Esophagus squamous epithelium (tissue), 5 donors: ENCODE measurements at regions not wholly inside any gene's neighbourhood (a gene's known extent, or its start where the extent isn't known, plus 50 kb on each side); places are given as distances from the start of the nearest gene placed in this dataset.
"Not testable (repeated sequence)": the region's sequence is repeated elsewhere in the genome, so short reads cannot be mapped to it uniquely, and the experiment has no call there.

ENCODE experiments used
- DNase-seq: peaks from one replicate; lab custom pipeline; 2025; lab: John Stamatoyannopoulos, UW
- H3K27ac ChIP-seq, 4 donors: fragments of 200-600 bp; sonication (generic); one replicate each; pipeline ENCODE4 v1.5.1; 2016 to 2019; ENCODE audit warnings: mild to moderate bottlenecking in 1 of 4
- H3K27me3 ChIP-seq, 4 donors: fragments of 200-600 bp; sonication (generic); 1 replicate in 3 of 4; 2 replicates in 1 of 4; pipeline versions ENCODE4 v1.5.1 to v1.6.0; 2017 to 2021; ENCODE audit warnings: antibody characterized with exemption in 1 of 4
- H3K36me3 ChIP-seq, 3 donors: fragments of 200-600 bp; sonication (generic); one replicate each; pipeline ENCODE4 v1.5.1; 2016 to 2019
- H3K4me1 ChIP-seq, 3 donors: fragments of 200-600 bp; sonication (generic); one replicate each; pipeline ENCODE4 v1.5.1; 2017 to 2019
- H3K4me3 ChIP-seq, 4 donors: fragments of 200-600 bp; sonication (generic); 1 replicate in 3 of 4; 2 replicates in 1 of 4; pipeline ENCODE4 v1.5.1; 2016 to 2019; ENCODE audit warnings: mild to moderate bottlenecking in 2 of 4, moderate library complexity in 1 of 4
- H3K9me3 ChIP-seq, 3 donors: fragments of 200-600 bp; sonication (generic); one replicate each; pipeline ENCODE4 v1.5.1; 2016 to 2019
- CTCF ChIP-seq, 6 experiments: fragments of 450-650 bp in 4 of 6; fragments of 200-600 bp in 2 of 6; sonication (generic) in 2 of 6; IDR thresholded peaks; one replicate each; pipeline ENCODE4 v1.5.1; 2016 to 2019; ENCODE audit warnings: antibody characterized with exemption in 6 of 6, mild to moderate bottlenecking in 4 of 6, moderate library complexity in 4 of 6
- POLR2A ChIP-seq, 4 donors: fragments of 450-650 bp; IDR thresholded peaks; one replicate each; pipeline ENCODE4 v1.6.1; 2017; ENCODE audit warnings: antibody characterized with exemption in 4 of 4, mild to moderate bottlenecking in 4 of 4, moderate library complexity in 3 of 4
- WGBS, 2 donors: methylation state at CpG; one replicate each; pipeline ENCODE4 v1.1.5; 2018; 5-methylcytosine and 5-hydroxymethylcytosine counted together
- intact Hi-C: fragments of 100-400 bp; cut with DNase I; formaldehyde crosslinking; loops from one replicate; pipeline ENCODE4 v1.15.0; 2022
- donor health status: DM: yes; HTN: yes; CAD: no.

- intact Hi-C loops = no loop called here
- no peak for DNase-seq
- no peak overlapping the region for H3K4me3 ChIP-seq
- H3K27me3 ChIP-seq = no peaks in the 10 kb centered on the region
- no peaks in the 10 kb centered on the region for H3K9me3 ChIP-seq
- 72 to 81% methylated on average over 2 of the region's 2 CpGs for WGBS, 2 donors
- H3K27ac ChIP-seq = no peak overlapping the region
- TF ChIP-seq CTCF (IDR thresholded peaks at IDR 0.05) (no peak), POLR2A (IDR thresholded peaks at IDR 0.05) (no peak)
- H3K36me3 ChIP-seq = no peaks in the 10 kb centered on the region
- no peaks in the 10 kb centered on the region for H3K4me1 ChIP-seq
These were observed 166.0 kb downstream of the TMEM47 start for GRCh38 chrX:34491126-34491525.

GRCh38 chrX:34487364-34487763 lies 169.7 kb downstream of the TMEM47 start:
- intact Hi-C loops = no loop called here
- no peaks in the 10 kb centered on the region for H3K9me3 ChIP-seq
- H3K36me3 ChIP-seq = no peaks in the 10 kb centered on the region
- no peak for DNase-seq
- TF ChIP-seq CTCF (IDR thresholded peaks at IDR 0.05) (no peak), POLR2A (IDR thresholded peaks at IDR 0.05) (no peak)
- H3K4me3 ChIP-seq = no peak overlapping the region
- H3K27me3 ChIP-seq = no peaks in the 10 kb centered on the region
- H3K27ac ChIP-seq = no peak overlapping the region
- no peaks in the 10 kb centered on the region for H3K4me1 ChIP-seq

- WGBS, 2 donors = 83% methylated on average over 2 of the region's 6 CpGs; no CpG with 5 or more reads in 1 of the 2 donors
- Histone ChIP-seq H3K4me3 (no peak overlapping the region), H3K9me3 (no peaks in the 10 kb centered on the region), H3K27me3 (no peaks in the 10 kb centered on the region), H3K36me3 (no peaks in the 10 kb centered on the region), H3K27ac (no peak overlapping the region), H3K4me1 (no peaks in the 10 kb centered on the region)
- DNase-seq = no peak
- intact Hi-C loops = no loop called here
- TF ChIP-seq CTCF (IDR thresholded peaks at IDR 0.05) (no peak), POLR2A (IDR thresholded peaks at IDR 0.05) (no peak)
These were observed 173.1 kb downstream of the TMEM47 start for GRCh38 chrX:34483980-34484379.

GRCh38 chrX:34470507-34470906 lies 186.6 kb downstream of the TMEM47 start:
- WGBS, 2 donors = 47 to 71% methylated on average over 1 of the region's 1 CpG
- no peak overlapping the region for H3K4me3 ChIP-seq
- no peak for DNase-seq

GRCh38 chrX:34467437-34467836 lies 189.6 kb downstream of the TMEM47 start:
- WGBS, 2 donors = 23 to 43% methylated on average over 3 of the region's 3 CpGs
- Histone ChIP-seq H3K27ac (no peak overlapping the region), H3K36me3 (no peaks in the 10 kb centered on the region), H3K27me3 (no peaks in the 10 kb centered on the region), H3K4me1 (no peaks in the 10 kb centered on the region), H3K9me3 (no peaks in the 10 kb centered on the region), H3K4me3 (no peak overlapping the region)
- TF ChIP-seq POLR2A (IDR thresholded peaks at IDR 0.05) (no peak), CTCF (IDR thresholded peaks at IDR 0.05) (no peak)
- no peak for DNase-seq
- intact Hi-C loops = no loop called here

More at GRCh38 chrX:34470507-34470906, 186.6 kb downstream of the TMEM47 start:
- H3K36me3 ChIP-seq = no peaks in the 10 kb centered on the region
- H3K9me3 ChIP-seq = no peaks in the 10 kb centered on the region
- intact Hi-C loops = no loop called here
- no peak overlapping the region for H3K27ac ChIP-seq
- no peaks in the 10 kb centered on the region for H3K4me1 ChIP-seq
- H3K27me3 ChIP-seq = no peaks in the 10 kb centered on the region
- TF ChIP-seq CTCF (IDR thresholded peaks at IDR 0.05) = no peak
- TF ChIP-seq POLR2A (IDR thresholded peaks at IDR 0.05) = no peak

- H3K4me1 ChIP-seq, H3K27me3 ChIP-seq, intact Hi-C loops, H3K9me3 ChIP-seq, H3K4me3 ChIP-seq, DNase-seq, H3K27ac ChIP-seq, H3K36me3 ChIP-seq: not testable (repeated sequence)
- WGBS, 2 donors = 67% methylated on average over 1 of the region's 1 CpG; no CpG with 5 or more reads in 1 of the 2 donors
These were observed 193.9 kb downstream of the TMEM47 start for GRCh38 chrX:34463220-34463619.

- WGBS, 2 donors = 61% methylated on average over 4 of the region's 9 CpGs; no CpG with 5 or more reads in 1 of the 2 donors
- H3K9me3 ChIP-seq, DNase-seq, intact Hi-C loops, H3K27ac ChIP-seq, H3K4me1 ChIP-seq, H3K4me3 ChIP-seq, H3K36me3 ChIP-seq, H3K27me3 ChIP-seq: not testable (repeated sequence)
These were observed 199.2 kb downstream of the TMEM47 start for GRCh38 chrX:34457850-34458249.
